ENCODE measurements at regions not wholly inside any gene's neighbourhood (a gene's known extent, or its start where the extent isn't known, plus 50 kb on each side); places are given as distances from the start of the nearest gene placed in this dataset.
A peak's percentile ranks its signal among the peaks of the same experiment; 100 is the strongest.

GRCh38 chr12:58583940-58584339 lies 336.4 kb downstream of the LRIG3 start:
- DNase-seq (ENCODE audit: low read depth), result no peak

- peak; percentile 73 for DNase-seq (ENCODE audit: low read depth)
Measured at GRCh38 chr12:58584880-58585279, 335.4 kb downstream of the LRIG3 start.

- DNase-seq (ENCODE audit: low read depth), result no peak
Measured at GRCh38 chr12:58586762-58587161, 333.5 kb downstream of the LRIG3 start.

GRCh38 chr12:58588770-58589169 lies 331.5 kb downstream of the LRIG3 start:
- DNase-seq (ENCODE audit: low read depth), result peak; percentile 45

GRCh38 chr12:58592475-58593207 lies 327.7 kb downstream of the LRIG3 start:
- DNase-seq (ENCODE audit: low read depth), result peak; percentile 32

- DNase-seq (ENCODE audit: low read depth), result no peak
Measured at GRCh38 chr12:58593557-58594304, 326.6 kb downstream of the LRIG3 start.

GRCh38 chr12:58596381-58596780 lies 323.9 kb downstream of the LRIG3 start:
- DNase-seq (ENCODE audit: low read depth), result no peak

- DNase-seq (ENCODE audit: low read depth), result no peak
Measured at GRCh38 chr12:58601529-58601928, 318.8 kb downstream of the LRIG3 start.

GRCh38 chr12:58602179-58602578 lies 318.1 kb downstream of the LRIG3 start:
- no peak for DNase-seq (ENCODE audit: low read depth)

GRCh38 chr12:58602736-58603135 lies 317.6 kb downstream of the LRIG3 start:
- peak; percentile 29 for DNase-seq (ENCODE audit: low read depth)

- DNase-seq (ENCODE audit: low read depth), result peak; percentile 14
Measured at GRCh38 chr12:58607805-58608204, 312.5 kb downstream of the LRIG3 start.

GRCh38 chr12:58608711-58609110 lies 311.6 kb downstream of the LRIG3 start:
- DNase-seq (ENCODE audit: low read depth), result peak; percentile 36

- DNase-seq (ENCODE audit: low read depth), result no peak
Measured at GRCh38 chr12:58615047-58615446, 305.3 kb downstream of the LRIG3 start.

GRCh38 chr12:58615576-58615975 lies 304.7 kb downstream of the LRIG3 start:
- DNase-seq (ENCODE audit: low read depth), result no peak

- DNase-seq (ENCODE audit: low read depth), result no peak
Measured at GRCh38 chr12:58616618-58617017, 303.7 kb downstream of the LRIG3 start.

- DNase-seq (ENCODE audit: low read depth), result no peak
Measured at GRCh38 chr12:58621126-58621525, 299.2 kb downstream of the LRIG3 start.

GRCh38 chr12:58629376-58629775 lies 290.9 kb downstream of the LRIG3 start:
- peak; percentile 76 for DNase-seq (ENCODE audit: low read depth)

GRCh38 chr12:58633479-58633878 lies 286.8 kb downstream of the LRIG3 start:
- DNase-seq (ENCODE audit: low read depth), result no peak

- DNase-seq (ENCODE audit: low read depth), result no peak
Measured at GRCh38 chr12:58639318-58639934, 280.9 kb downstream of the LRIG3 start.

- no peak for DNase-seq (ENCODE audit: low read depth)
Measured at GRCh38 chr12:58640314-58640713, 280.0 kb downstream of the LRIG3 start.

- DNase-seq (ENCODE audit: low read depth), result no peak
Measured at GRCh38 chr12:58645946-58646345, 274.4 kb downstream of the LRIG3 start.

- DNase-seq (ENCODE audit: low read depth), result peak; percentile 14
Measured at GRCh38 chr12:58647495-58647894, 272.8 kb downstream of the LRIG3 start.

- DNase-seq (ENCODE audit: low read depth), result peak; percentile 17
Measured at GRCh38 chr12:58648176-58648575, 272.1 kb downstream of the LRIG3 start.

Data from fibroblast of gingiva (primary cell).